ENCODE measurements at regions not wholly inside any gene's neighbourhood (a gene's known extent, or its start where the extent isn't known, plus 50 kb on each side); places are given as distances from the start of the nearest gene placed in this dataset.

DNA sequence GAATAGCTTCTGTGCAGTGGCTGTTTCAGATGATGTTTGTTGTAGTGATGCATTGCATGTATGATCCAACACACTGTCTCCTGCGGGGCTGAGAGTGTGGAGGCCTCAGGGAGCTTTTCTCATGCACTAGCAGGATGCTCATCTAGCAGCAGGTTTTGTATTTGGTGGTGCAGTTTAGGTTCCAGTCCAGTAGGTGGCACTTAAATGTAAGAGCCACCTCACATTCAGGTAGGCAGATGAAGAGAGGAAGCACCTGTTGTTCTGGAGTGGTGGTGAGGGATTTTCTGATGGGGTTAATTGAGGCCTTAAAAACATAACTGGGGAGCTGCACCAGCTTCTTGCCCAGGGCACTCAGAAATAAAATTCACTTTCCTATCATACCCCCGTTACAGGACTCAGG lies 300.9 kb downstream of the SPIN4 start:
- CTCF ChIA-PET (ENCODE audit: low intra/inter-chr PET ratio), result no interaction called here
- Histone ChIP-seq H3K27me3 (ENCODE audit: control insufficient read depth in 2 of 2, insufficient read depth in 2 of 2, low read length in 2 of 2) (no peaks in the 10 kb centered on the region), H3K79me2 (ENCODE audit: control insufficient read depth, insufficient read depth, low read length) (no peaks in the 10 kb centered on the region), H3K36me3 (ENCODE audit: control insufficient read depth, insufficient read depth, low read length) (no peaks in the 10 kb centered on the region), H4K20me1 (replicated peaks; ENCODE audit: control insufficient read depth, insufficient read depth, low read length) (no peaks in the 10 kb centered on the region), H3K9me3 (replicated peaks; ENCODE audit: control insufficient read depth, insufficient read depth, low read depth, low read length) (no peaks in the 10 kb centered on the region), H3K4me3 (no peak overlapping the region), H3K9me1 (ENCODE audit: control insufficient read depth, insufficient read depth, low read length) (no peaks in the 10 kb centered on the region), H3K9ac (ENCODE audit: insufficient read depth in 1 of 2, low read depth in 2 of 2, low read length in 2 of 2) (no peak overlapping the region), H3K4me1 (replicated peaks in 1 of 2; ENCODE audit: control insufficient read depth in 2 of 2, insufficient read depth in 2 of 2, low read length in 2 of 2) (no peaks in the 10 kb centered on the region), H3K27ac (ENCODE audit: extremely low read depth, low read depth, low read length) (no peak overlapping the region), H2AFZ (ENCODE audit: low read depth, low read length) (no peak overlapping the region), H3K4me2 (ENCODE audit: insufficient read depth, low read length) (no peak overlapping the region)
- POLR2A ChIA-PET, result no interaction called here
- FAIRE-seq (no peak), ATAC-seq (no peak), DNase-seq (ENCODE audit: extremely low read depth in 1 of 4, low spot score in 3 of 4) (no peak)
- in situ Hi-C loops (cut with MboI), result no loop called here
- TF ChIP-seq FOXJ3 (CRISPR knock-in tag; IDR thresholded peaks at IDR 0.05), result no peak
- TF ChIP-seq, protein P1, sequence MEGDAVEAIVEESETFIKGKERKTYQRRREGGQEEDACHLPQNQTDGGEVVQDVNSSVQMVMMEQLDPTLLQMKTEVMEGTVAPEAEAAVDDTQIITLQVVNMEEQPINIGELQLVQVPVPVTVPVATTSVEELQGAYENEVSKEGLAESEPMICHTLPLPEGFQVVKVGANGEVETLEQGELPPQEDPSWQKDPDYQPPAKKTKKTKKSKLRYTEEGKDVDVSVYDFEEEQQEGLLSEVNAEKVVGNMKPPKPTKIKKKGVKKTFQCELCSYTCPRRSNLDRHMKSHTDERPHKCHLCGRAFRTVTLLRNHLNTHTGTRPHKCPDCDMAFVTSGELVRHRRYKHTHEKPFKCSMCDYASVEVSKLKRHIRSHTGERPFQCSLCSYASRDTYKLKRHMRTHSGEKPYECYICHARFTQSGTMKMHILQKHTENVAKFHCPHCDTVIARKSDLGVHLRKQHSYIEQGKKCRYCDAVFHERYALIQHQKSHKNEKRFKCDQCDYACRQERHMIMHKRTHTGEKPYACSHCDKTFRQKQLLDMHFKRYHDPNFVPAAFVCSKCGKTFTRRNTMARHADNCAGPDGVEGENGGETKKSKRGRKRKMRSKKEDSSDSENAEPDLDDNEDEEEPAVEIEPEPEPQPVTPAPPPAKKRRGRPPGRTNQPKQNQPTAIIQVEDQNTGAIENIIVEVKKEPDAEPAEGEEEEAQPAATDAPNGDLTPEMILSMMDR (IDR thresholded peaks at IDR 0.05 in 2 of 3, conservative IDR thresholded peaks at IDR 0.05 in 1 of 3; ENCODE audit: insufficient read depth in 2 of 3, low read depth in 1 of 3, low read length in 3 of 3), result peak in 2 of 3 experiments; percentile 5 to 12; a peak in 1 of 6 replicates
- no TSS peak for BruUV-seq (replicated peaks)
- 6% methylated on average over 2 of the region's 2 CpGs for WGBS (ENCODE audit: insufficient coverage, low coverage, missing lambda C conversion rate)
- intact Hi-C loops (cut with micrococcal nuclease), result no loop called here

GRCh38 chrX:63032811-63033210 lies 318.3 kb downstream of the SPIN4 start:
- BruUV-seq (replicated peaks), result no TSS peak
- POLR2A ChIA-PET, result no interaction called here

More at GRCh38 chrX:63032811-63033210, 318.3 kb downstream of the SPIN4 start:
- Histone ChIP-seq H3K4me2 (ENCODE audit: insufficient read depth, low read length) (no peak overlapping the region), H3K27me3 (ENCODE audit: control insufficient read depth in 2 of 2, insufficient read depth in 2 of 2, low read length in 2 of 2) (no peaks in the 10 kb centered on the region), H4K20me1 (replicated peaks; ENCODE audit: control insufficient read depth, insufficient read depth, low read length) (no peaks in the 10 kb centered on the region), H3K36me3 (ENCODE audit: control insufficient read depth, insufficient read depth, low read length) (no peaks in the 10 kb centered on the region), H3K4me3 (no peak overlapping the region), H2AFZ (ENCODE audit: low read depth, low read length) (no peak overlapping the region), H3K9ac (ENCODE audit: insufficient read depth in 1 of 2, low read depth in 2 of 2, low read length in 2 of 2) (no peak overlapping the region), H3K9me1 (ENCODE audit: control insufficient read depth, insufficient read depth, low read length) (no peaks in the 10 kb centered on the region), H3K27ac (ENCODE audit: extremely low read depth, low read depth, low read length) (no peak overlapping the region), H3K9me3 (replicated peaks; ENCODE audit: control insufficient read depth, insufficient read depth, low read depth, low read length) (no peaks in the 10 kb centered on the region), H3K4me1 (replicated peaks in 1 of 2; ENCODE audit: control insufficient read depth in 2 of 2, insufficient read depth in 2 of 2, low read length in 2 of 2) (no peaks in the 10 kb centered on the region), H3K79me2 (ENCODE audit: control insufficient read depth, insufficient read depth, low read length) (no peaks in the 10 kb centered on the region)
- WGBS (ENCODE audit: insufficient coverage, low coverage, missing lambda C conversion rate), result no CpG with 5 or more reads among the region's 2 CpGs
- TF ChIP-seq, protein P2, sequence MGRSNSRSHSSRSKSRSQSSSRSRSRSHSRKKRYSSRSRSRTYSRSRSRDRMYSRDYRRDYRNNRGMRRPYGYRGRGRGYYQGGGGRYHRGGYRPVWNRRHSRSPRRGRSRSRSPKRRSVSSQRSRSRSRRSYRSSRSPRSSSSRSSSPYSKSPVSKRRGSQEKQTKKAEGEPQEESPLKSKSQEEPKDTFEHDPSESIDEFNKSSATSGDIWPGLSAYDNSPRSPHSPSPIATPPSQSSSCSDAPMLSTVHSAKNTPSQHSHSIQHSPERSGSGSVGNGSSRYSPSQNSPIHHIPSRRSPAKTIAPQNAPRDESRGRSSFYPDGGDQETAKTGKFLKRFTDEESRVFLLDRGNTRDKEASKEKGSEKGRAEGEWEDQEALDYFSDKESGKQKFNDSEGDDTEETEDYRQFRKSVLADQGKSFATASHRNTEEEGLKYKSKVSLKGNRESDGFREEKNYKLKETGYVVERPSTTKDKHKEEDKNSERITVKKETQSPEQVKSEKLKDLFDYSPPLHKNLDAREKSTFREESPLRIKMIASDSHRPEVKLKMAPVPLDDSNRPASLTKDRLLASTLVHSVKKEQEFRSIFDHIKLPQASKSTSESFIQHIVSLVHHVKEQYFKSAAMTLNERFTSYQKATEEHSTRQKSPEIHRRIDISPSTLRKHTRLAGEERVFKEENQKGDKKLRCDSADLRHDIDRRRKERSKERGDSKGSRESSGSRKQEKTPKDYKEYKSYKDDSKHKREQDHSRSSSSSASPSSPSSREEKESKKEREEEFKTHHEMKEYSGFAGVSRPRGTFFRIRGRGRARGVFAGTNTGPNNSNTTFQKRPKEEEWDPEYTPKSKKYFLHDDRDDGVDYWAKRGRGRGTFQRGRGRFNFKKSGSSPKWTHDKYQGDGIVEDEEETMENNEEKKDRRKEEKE (IDR thresholded peaks at IDR 0.05; ENCODE audit: borderline replicate concordance in 1 of 2, control insufficient read depth in 1 of 2, low read depth in 2 of 2, low read length in 1 of 2), result no peak
- TF ChIP-seq CTBP1 (IDR thresholded peaks at IDR 0.05; ENCODE audit: borderline replicate concordance), result no peak
- TF ChIP-seq RBFOX2 (IDR thresholded peaks at IDR 0.05; ENCODE audit: low read depth, low read length), result no peak
- no peak for TF ChIP-seq CBX2 (IDR thresholded peaks at IDR 0.05; ENCODE audit: insufficient read depth, low read length, poor library complexity, severe bottlenecking)
- in situ Hi-C loops (cut with MboI), result no loop called here
- FAIRE-seq, result no peak
- CTCF ChIA-PET (ENCODE audit: low intra/inter-chr PET ratio), result no interaction called here
- intact Hi-C loops (cut with micrococcal nuclease), result no loop called here
- ATAC-seq, result no peak
- no peak for DNase-seq (ENCODE audit: extremely low read depth in 1 of 4, low spot score in 3 of 4)

Measured in K562 (cell line).